A549 (cell line): ENCODE measurements at regions not wholly inside any gene's neighbourhood (a gene's known extent, or its start where the extent isn't known, plus 50 kb on each side); places are given as distances from the start of the nearest gene placed in this dataset.

Experiments used
- ATAC-seq, 2 experiments: fragments of 200-7000 bp in 1 of 2; fragments of >200 bp in 1 of 2; cut with Nextera tagmentation in 1 of 2; cut with Tn5 transposase in 1 of 2; 3 replicates each; pipeline versions ENCODE4 v1.8.0 to v1.9.1; 2018 to 2020; ENCODE audit warnings: mild to moderate bottlenecking in 1 of 2, moderate library complexity in 1 of 2
- CTCF ChIA-PET: fragments of 300-600 bp; sonication (Branson Sonifier 250); formaldehyde crosslinking; extraction: SDS; loops from one replicate; lab custom pipeline; 2021; ENCODE audit warnings: antibody characterized with exemption, inconsistent platforms; lab: Yijun Ruan, JAX
- POLR2A ChIA-PET: fragments of 350-600 bp; formaldehyde crosslinking; extraction: SDS; loops from one replicate; lab custom pipeline; 2021; ENCODE audit warnings: antibody characterized with exemption, inconsistent platforms; lab: Yijun Ruan, JAX
- DNase-seq, 2 experiments: peaks; one replicate each; pipeline versions ENCODE4 v3.0.0 to v3.0.0-alpha.2; 2011 to 2016; ENCODE audit warnings: low read depth in 1 of 2, low spot score in 1 of 2
- FAIRE-seq: peaks from 2 replicates; lab custom pipeline; 2011; peaks lifted over from hg19 to GRCh38; lab: Jason Lieb, UNC
- H3K27ac ChIP-seq, 2 experiments: fragments of >200 bp; sonication (Bioruptor Twin); formaldehyde crosslinking; 3 replicates each; pipeline ENCODE4 v1.5.1; 2016 to 2017
- H3K4me1 ChIP-seq: fragments of >200 bp; sonication (Bioruptor Twin); formaldehyde crosslinking; 3 replicates; pipeline ENCODE4 v1.6.1; 2016
- H3K4me2 ChIP-seq: fragments of >200 bp; sonication (Bioruptor Twin); formaldehyde crosslinking; 3 replicates; pipeline ENCODE4 v1.6.1; 2016
- H3K4me3 ChIP-seq: fragments of >200 bp; sonication (Bioruptor Twin); formaldehyde crosslinking; 3 replicates; pipeline ENCODE4 v1.5.1; 2016
- H3K9me3 ChIP-seq: fragments of >200 bp; sonication (Bioruptor Twin); formaldehyde crosslinking; 3 replicates; pipeline ENCODE4 v1.6.1; 2016
- CBX2 ChIP-seq: fragments of 200-600 bp; sonication (generic); IDR thresholded peaks from 2 replicates; pipeline ENCODE4 v1.6.1; 2016; ENCODE audit warnings: low read depth, mild to moderate bottlenecking, borderline replicate concordance
- EHMT2 ChIP-seq: fragments of 200-600 bp; sonication (generic); IDR thresholded peaks from 2 replicates; pipeline ENCODE4 v1.6.1; 2016; ENCODE audit warnings: antibody characterized with exemption, low read depth, mild to moderate bottlenecking, moderate library complexity
- EP300 ChIP-seq, 2 experiments: fragments of >200 bp; sonication (Bioruptor Twin); formaldehyde crosslinking; IDR thresholded peaks; 2 replicates in 1 of 2; 3 replicates in 1 of 2; pipeline ENCODE4 v1.6.1; 2016 to 2017
- HDAC2 ChIP-seq: fragments of 200-600 bp; sonication (generic); IDR thresholded peaks from 2 replicates; pipeline ENCODE4 v1.6.1; 2016
- HOXB13 ChIP-seq: fragments of 250-450 bp; sonication (Bioruptor Pico); IDR thresholded peaks from 2 replicates; pipeline ENCODE4 v1.5.0; 2020; ENCODE audit warnings: low read depth, mild to moderate bottlenecking, moderate library complexity
- NPAS2 ChIP-seq: fragments of 250-450 bp; sonication (Bioruptor Pico); IDR thresholded peaks from 2 replicates; pipeline ENCODE4 v1.8.0; 2022; ENCODE audit warnings: mild to moderate bottlenecking, moderate library complexity, borderline replicate concordance
- PHF8 ChIP-seq: fragments of 200-600 bp; sonication (generic); IDR thresholded peaks from 2 replicates; pipeline ENCODE4 v1.6.1; 2016; ENCODE audit warnings: low read depth, mild to moderate bottlenecking, antibody characterized with exemption, moderate library complexity, borderline replicate concordance
- RAD21 ChIP-seq, 2 experiments: fragments of >200 bp in 1 of 2; sonication (Bioruptor Twin) in 1 of 2; formaldehyde crosslinking in 1 of 2; IDR thresholded peaks in 1 of 2; conservative IDR thresholded peaks in 1 of 2; 2 replicates in 1 of 2; 3 replicates in 1 of 2; pipeline ENCODE4 v1.6.1; 2012 to 2018; ENCODE audit warnings: inconsistent platforms in 1 of 2
- RFX5 ChIP-seq: fragments of 450-650 bp; IDR thresholded peaks from 2 replicates; pipeline ENCODE4 v1.7.1; 2014; ENCODE audit warnings: antibody characterized with exemption, mild to moderate bottlenecking, moderate library complexity
- SMC3 ChIP-seq: fragments of >200 bp; sonication (Bioruptor Twin); formaldehyde crosslinking; IDR thresholded peaks from 3 replicates; pipeline ENCODE4 v1.6.1; 2018; ENCODE audit warnings: inconsistent platforms
- SREBF2 ChIP-seq: fragments of 450-650 bp; IDR thresholded peaks from 2 replicates; pipeline ENCODE4 v1.6.1; 2014; ENCODE audit warnings: mild to moderate bottlenecking, moderate library complexity
- TP53 ChIP-seq: fragments of 250-450 bp; sonication (Bioruptor Pico); IDR thresholded peaks from 2 replicates; pipeline ENCODE4 v1.5.0; 2021; ENCODE audit warnings: mild to moderate bottlenecking, moderate library complexity
- WGBS: methylation state at CpG from one replicate; pipeline ENCODE4 v1.1.6; 2017; ENCODE audit errors: missing lambda C conversion rate; 5-methylcytosine and 5-hydroxymethylcytosine counted together
- TF ChIP-seq, protein P1 (sequence below): fragments of 200-600 bp; sonication (generic); IDR thresholded peaks from 2 replicates; pipeline ENCODE4 v1.6.1; 2016; ENCODE audit warnings: antibody characterized with exemption, mild to moderate bottlenecking, moderate library complexity
- TF ChIP-seq, protein P2 (sequence below): fragments of >200 bp; sonication (Bioruptor Twin); formaldehyde crosslinking; IDR thresholded peaks from 3 replicates; pipeline ENCODE4 v1.5.1; 2016
- TF ChIP-seq, protein P3 (sequence below): fragments of >200 bp; sonication (Bioruptor Twin); formaldehyde crosslinking; IDR thresholded peaks from 2 replicates; pipeline ENCODE4 v1.6.1; 2016
- TF ChIP-seq, protein P4 (sequence below): fragments of >200 bp; sonication (Bioruptor Twin); formaldehyde crosslinking; IDR thresholded peaks from 3 replicates; pipeline ENCODE4 v1.6.1; 2016
- TF ChIP-seq, protein P5 (sequence below): fragments of 250-450 bp; sonication (Bioruptor Pico); IDR thresholded peaks from 2 replicates; pipeline ENCODE4 v1.5.0; 2020; ENCODE audit warnings: low read depth, mild to moderate bottlenecking, moderate library complexity
- TF ChIP-seq, protein P6 (sequence below): IDR thresholded peaks from 2 replicates; pipeline ENCODE4 v1.6.1; 2012; ENCODE audit warnings: low read depth, borderline replicate concordance

DNA sequence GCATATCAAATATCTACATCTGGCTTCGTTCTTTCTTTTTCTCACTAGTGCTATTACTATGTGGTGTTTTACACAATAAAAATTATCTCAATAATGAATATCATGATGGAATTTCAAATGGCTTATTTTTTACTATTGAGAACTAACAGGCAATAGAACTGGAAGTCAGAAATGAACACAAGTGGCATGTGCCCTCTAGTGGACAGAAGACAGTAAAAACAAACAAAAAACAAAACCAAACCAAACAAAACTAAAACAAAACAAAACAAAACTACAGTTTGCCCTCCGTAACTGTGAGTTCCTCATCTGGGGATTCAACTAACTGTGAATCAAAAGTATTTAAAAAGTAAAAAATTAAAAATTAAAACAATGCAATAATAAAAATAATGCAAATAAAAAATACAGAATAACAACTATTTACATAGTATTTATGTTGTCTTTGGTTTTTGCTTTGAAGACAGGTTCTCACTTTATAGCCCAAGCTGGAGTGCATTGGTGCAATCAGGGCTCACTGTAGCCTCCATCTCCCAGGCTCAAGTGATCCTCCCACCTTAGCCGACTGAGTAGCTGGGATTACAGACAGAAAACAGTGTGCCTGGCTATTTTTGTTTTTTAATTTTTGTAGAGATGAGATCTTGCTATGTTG, 195.6 kb upstream of the TACR3 start:
- Histone ChIP-seq H3K27ac (no peak overlapping the region), H3K4me3 (no peak overlapping the region), H3K4me2 (0 out of 3 replicates have a peak overlapping the region, but pooled peaks have one; percentile 49), H3K9me3 (no peaks in the 10 kb centered on the region)
- CTCF ChIA-PET, result interaction anchor here (0.9 to 1.3 kb wide), 2 partner anchors 16 to 711 kb away, joined by 3 read pairs; no protein-coding TSS in a partner anchor
- POLR2A ChIA-PET, result no interaction called here
- WGBS, result 2% methylated on average over 3 of the region's 3 CpGs
- TF ChIP-seq PHF8 (no peak), SMC3 (peak; percentile 37; the same call in 2 of the 3 replicates), EHMT2 (no peak), RAD21 (conservative IDR thresholded peaks at IDR 0.05 in 1 of 2, IDR thresholded peaks at IDR 0.05 in 1 of 2) (peak; percentile 40 to 51; a peak in 4 of 5 replicates), HDAC2 (no peak)
- TF ChIP-seq, protein P1, sequence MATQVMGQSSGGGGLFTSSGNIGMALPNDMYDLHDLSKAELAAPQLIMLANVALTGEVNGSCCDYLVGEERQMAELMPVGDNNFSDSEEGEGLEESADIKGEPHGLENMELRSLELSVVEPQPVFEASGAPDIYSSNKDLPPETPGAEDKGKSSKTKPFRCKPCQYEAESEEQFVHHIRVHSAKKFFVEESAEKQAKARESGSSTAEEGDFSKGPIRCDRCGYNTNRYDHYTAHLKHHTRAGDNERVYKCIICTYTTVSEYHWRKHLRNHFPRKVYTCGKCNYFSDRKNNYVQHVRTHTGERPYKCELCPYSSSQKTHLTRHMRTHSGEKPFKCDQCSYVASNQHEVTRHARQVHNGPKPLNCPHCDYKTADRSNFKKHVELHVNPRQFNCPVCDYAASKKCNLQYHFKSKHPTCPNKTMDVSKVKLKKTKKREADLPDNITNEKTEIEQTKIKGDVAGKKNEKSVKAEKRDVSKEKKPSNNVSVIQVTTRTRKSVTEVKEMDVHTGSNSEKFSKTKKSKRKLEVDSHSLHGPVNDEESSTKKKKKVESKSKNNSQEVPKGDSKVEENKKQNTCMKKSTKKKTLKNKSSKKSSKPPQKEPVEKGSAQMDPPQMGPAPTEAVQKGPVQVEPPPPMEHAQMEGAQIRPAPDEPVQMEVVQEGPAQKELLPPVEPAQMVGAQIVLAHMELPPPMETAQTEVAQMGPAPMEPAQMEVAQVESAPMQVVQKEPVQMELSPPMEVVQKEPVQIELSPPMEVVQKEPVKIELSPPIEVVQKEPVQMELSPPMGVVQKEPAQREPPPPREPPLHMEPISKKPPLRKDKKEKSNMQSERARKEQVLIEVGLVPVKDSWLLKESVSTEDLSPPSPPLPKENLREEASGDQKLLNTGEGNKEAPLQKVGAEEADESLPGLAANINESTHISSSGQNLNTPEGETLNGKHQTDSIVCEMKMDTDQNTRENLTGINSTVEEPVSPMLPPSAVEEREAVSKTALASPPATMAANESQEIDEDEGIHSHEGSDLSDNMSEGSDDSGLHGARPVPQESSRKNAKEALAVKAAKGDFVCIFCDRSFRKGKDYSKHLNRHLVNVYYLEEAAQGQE, result no peak
- TF ChIP-seq, protein P2, sequence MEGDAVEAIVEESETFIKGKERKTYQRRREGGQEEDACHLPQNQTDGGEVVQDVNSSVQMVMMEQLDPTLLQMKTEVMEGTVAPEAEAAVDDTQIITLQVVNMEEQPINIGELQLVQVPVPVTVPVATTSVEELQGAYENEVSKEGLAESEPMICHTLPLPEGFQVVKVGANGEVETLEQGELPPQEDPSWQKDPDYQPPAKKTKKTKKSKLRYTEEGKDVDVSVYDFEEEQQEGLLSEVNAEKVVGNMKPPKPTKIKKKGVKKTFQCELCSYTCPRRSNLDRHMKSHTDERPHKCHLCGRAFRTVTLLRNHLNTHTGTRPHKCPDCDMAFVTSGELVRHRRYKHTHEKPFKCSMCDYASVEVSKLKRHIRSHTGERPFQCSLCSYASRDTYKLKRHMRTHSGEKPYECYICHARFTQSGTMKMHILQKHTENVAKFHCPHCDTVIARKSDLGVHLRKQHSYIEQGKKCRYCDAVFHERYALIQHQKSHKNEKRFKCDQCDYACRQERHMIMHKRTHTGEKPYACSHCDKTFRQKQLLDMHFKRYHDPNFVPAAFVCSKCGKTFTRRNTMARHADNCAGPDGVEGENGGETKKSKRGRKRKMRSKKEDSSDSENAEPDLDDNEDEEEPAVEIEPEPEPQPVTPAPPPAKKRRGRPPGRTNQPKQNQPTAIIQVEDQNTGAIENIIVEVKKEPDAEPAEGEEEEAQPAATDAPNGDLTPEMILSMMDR, result peak; percentile 54
- TF ChIP-seq, all 56 proteins: peak for 3
- H3K4me1 ChIP-seq, result no peaks in the 10 kb centered on the region
- DNase-seq, result peak in 1 of 2 experiments; percentile 13
- ATAC-seq, result no peak
- no peak for FAIRE-seq

DNA sequence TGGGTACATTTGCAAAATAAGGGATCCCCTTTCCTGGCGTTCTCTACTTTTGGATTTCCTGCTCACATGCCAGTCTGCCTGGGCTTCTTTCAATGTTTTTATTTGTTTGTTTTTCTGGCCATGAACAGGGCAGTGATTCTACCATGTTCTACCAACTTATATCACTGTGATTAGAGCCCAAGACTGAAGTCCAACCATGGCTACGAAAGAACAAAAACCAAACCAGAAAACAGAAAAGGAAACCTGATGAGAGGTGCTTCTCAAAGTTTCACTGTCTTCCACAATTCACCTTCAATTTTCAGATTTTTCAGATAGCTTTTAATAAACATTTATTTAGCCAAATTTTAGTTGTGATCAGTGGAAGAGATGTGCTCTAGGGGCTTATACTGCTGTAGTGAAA, 187.6 kb upstream of the TACR3 start:
- POLR2A ChIA-PET, result no interaction called here
- Histone ChIP-seq H3K27ac (no peak overlapping the region), H3K4me1 (no peaks in the 10 kb centered on the region), H3K4me3 (no peak overlapping the region), H3K4me2 (no peak overlapping the region), H3K9me3 (no peaks in the 10 kb centered on the region)
- 5% methylated on average over 2 of the region's 2 CpGs for WGBS
- CTCF ChIA-PET, result interaction anchor here (0.6 kb wide), 1 partner anchor 1589 kb away, joined by 3 read pairs; no protein-coding TSS in a partner anchor
- FAIRE-seq (no peak), DNase-seq (no peak), ATAC-seq (no peak)
- TF ChIP-seq SREBF2 (no peak), CBX2 (no peak), NPAS2 (CRISPR knock-in tag) (no peak), RAD21 (conservative IDR thresholded peaks at IDR 0.05 in 1 of 2, IDR thresholded peaks at IDR 0.05 in 1 of 2) (no peak), RFX5 (no peak), TP53 (CRISPR knock-in tag) (no peak), HDAC2 (no peak)

DNA sequence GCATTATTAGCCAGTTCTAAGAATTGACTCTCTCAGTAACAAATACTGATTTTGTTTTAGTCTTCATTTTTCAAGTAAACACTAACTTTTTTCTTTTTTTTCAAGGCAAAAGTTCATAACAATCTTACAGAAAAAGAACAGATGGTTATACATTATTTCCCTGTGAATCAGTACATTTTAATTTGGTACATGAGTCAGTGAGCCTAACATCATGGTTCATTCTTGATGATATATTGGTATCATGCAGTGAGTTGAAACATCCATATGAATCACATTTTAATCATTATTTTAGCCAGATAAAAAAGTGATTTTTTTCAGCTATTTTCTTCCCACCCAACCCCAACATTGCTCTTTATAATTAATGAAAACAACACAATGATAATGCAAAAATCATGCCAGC, 184.3 kb upstream of the TACR3 start:
- Histone ChIP-seq H3K9me3 (no peaks in the 10 kb centered on the region), H3K27ac (no peak overlapping the region), H3K4me3 (no peak overlapping the region), H3K4me1 (no peaks in the 10 kb centered on the region), H3K4me2 (no peak overlapping the region)
- ChIA-PET CTCF (no interaction called here), POLR2A (no interaction called here)
- ATAC-seq (no peak), DNase-seq (no peak)
- TF ChIP-seq, protein P3, sequence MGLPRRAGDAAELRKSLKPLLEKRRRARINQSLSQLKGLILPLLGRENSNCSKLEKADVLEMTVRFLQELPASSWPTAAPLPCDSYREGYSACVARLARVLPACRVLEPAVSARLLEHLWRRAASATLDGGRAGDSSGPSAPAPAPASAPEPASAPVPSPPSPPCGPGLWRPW, result no peak
- TF ChIP-seq, protein P4, sequence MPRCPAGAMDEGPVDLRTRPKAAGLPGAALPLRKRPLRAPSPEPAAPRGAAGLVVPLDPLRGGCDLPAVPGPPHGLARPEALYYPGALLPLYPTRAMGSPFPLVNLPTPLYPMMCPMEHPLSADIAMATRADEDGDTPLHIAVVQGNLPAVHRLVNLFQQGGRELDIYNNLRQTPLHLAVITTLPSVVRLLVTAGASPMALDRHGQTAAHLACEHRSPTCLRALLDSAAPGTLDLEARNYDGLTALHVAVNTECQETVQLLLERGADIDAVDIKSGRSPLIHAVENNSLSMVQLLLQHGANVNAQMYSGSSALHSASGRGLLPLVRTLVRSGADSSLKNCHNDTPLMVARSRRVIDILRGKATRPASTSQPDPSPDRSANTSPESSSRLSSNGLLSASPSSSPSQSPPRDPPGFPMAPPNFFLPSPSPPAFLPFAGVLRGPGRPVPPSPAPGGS, result no peak
- no peak for TF ChIP-seq HOXB13
- TF ChIP-seq, protein P5, sequence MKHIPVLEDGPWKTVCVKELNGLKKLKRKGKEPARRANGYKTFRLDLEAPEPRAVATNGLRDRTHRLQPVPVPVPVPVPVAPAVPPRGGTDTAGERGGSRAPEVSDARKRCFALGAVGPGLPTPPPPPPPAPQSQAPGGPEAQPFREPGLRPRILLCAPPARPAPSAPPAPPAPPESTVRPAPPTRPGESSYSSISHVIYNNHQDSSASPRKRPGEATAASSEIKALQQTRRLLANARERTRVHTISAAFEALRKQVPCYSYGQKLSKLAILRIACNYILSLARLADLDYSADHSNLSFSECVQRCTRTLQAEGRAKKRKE (CRISPR knock-in tag), result no peak
- TF ChIP-seq NPAS2 (CRISPR knock-in tag), result no peak
- TF ChIP-seq, protein P2, result no peak
- TF ChIP-seq, protein P6, sequence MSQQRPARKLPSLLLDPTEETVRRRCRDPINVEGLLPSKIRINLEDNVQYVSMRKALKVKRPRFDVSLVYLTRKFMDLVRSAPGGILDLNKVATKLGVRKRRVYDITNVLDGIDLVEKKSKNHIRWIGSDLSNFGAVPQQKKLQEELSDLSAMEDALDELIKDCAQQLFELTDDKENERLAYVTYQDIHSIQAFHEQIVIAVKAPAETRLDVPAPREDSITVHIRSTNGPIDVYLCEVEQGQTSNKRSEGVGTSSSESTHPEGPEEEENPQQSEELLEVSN, result no peak
- TF ChIP-seq EP300 (IDR thresholded peaks at IDR 0.05), result no peak
- TF ChIP-seq, all 56 proteins: peak for 0
- FAIRE-seq, result no peak
